DND-41 (cell line): ENCODE measurements at regions not wholly inside any gene's neighbourhood (a gene's known extent, or its start where the extent isn't known, plus 50 kb on each side); places are given as distances from the start of the nearest gene placed in this dataset.

ENCODE experiments used
- ATAC-seq: fragments of 200-7000 bp; cut with Tn5 transposase; 3 replicates; pipeline ENCODE4 v1.9.1; 2021; ENCODE audit warnings: low read depth; ENCODE audit not compliant: insufficient read depth
- DNase-seq: peaks from one replicate; pipeline ENCODE4 v3.0.0-alpha.2; 2020
- H2AFZ ChIP-seq: 2 replicates; pipeline ENCODE4 v1.6.0; 2012; ENCODE audit warnings: low read depth, low read length
- H3K27ac ChIP-seq: 2 replicates; pipeline ENCODE4 v1.5.1; 2012; ENCODE audit warnings: low read length, inconsistent platforms
- H3K27me3 ChIP-seq: fragments of 200-600 bp; sonication (generic); 2 replicates; pipeline ENCODE4 v1.6.0; 2012; ENCODE audit warnings: low read length, mild to moderate bottlenecking, inconsistent platforms; ENCODE audit not compliant: insufficient read depth, poor library complexity
- H3K36me3 ChIP-seq: 2 replicates; pipeline ENCODE4 v1.5.1; 2012; ENCODE audit warnings: low read length, inconsistent platforms; ENCODE audit not compliant: insufficient read depth
- H3K4me1 ChIP-seq: 2 replicates; pipeline ENCODE4 v1.5.1; 2012; ENCODE audit warnings: mild to moderate bottlenecking, low read length; ENCODE audit not compliant: insufficient read depth
- H3K4me2 ChIP-seq: 2 replicates; pipeline ENCODE4 v1.6.0; 2012; ENCODE audit warnings: mild to moderate bottlenecking, moderate library complexity, low read length, inconsistent platforms; ENCODE audit not compliant: insufficient read depth
- H3K4me3 ChIP-seq, 2 experiments: fragments of 200-600 bp in 1 of 2; shearing (Covaris generic) in 1 of 2; 2 replicates each; pipeline ENCODE4 v1.5.1; 2012 to 2016; ENCODE audit warnings: inconsistent platforms in 2 of 2, low read length in 2 of 2, mild to moderate bottlenecking in 2 of 2, low read depth in 1 of 2, moderate library complexity in 1 of 2
- H3K79me2 ChIP-seq: 2 replicates; pipeline ENCODE4 v1.6.0; 2012; ENCODE audit warnings: low read length, inconsistent platforms; ENCODE audit not compliant: insufficient read depth
- H3K9ac ChIP-seq: 2 replicates; pipeline ENCODE4 v1.6.0; 2012; ENCODE audit warnings: low read depth, mild to moderate bottlenecking, inconsistent platforms, low read length, moderate library complexity
- H3K9me3 ChIP-seq: 2 replicates; pipeline ENCODE4 v1.5.1; 2012; ENCODE audit warnings: low read length, moderate library complexity, mild to moderate bottlenecking, inconsistent platforms; ENCODE audit not compliant: insufficient read depth, severe bottlenecking
- H4K20me1 ChIP-seq: 2 replicates; pipeline ENCODE4 v1.6.0; 2012; ENCODE audit warnings: low read length; ENCODE audit not compliant: insufficient read depth
- CTCF ChIP-seq: IDR thresholded peaks from 2 replicates; pipeline ENCODE4 v1.5.1; 2012; ENCODE audit warnings: borderline replicate concordance, low read length, moderate library complexity, mild to moderate bottlenecking; ENCODE audit not compliant: poor library complexity, severe bottlenecking; ENCODE audit errors: extremely low read depth
- EZH2 ChIP-seq: IDR thresholded peaks from 3 replicates; pipeline ENCODE4 v1.6.1; 2012; ENCODE audit warnings: borderline replicate concordance, low read depth, mild to moderate bottlenecking, moderate library complexity, low read length, inconsistent platforms; ENCODE audit not compliant: severe bottlenecking

DNA sequence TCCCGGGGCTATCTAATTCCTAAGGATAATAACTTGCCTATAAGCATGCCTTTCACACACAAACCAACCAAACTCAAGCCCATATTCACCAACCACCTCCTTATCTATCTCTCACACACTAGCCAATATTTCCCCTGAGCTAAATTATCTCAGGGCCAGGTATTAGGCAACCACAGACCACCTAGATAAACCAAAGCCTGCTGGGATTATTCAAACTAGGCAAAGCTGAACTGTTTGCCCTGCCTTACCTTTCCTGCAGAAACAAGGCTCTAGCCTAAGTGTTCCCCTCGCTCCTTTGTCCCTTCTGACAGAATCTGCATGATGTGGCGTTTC, 114.7 kb upstream of the EEA1 start:
- Histone ChIP-seq H3K79me2 (no peaks in the 10 kb centered on the region), H4K20me1 (no peaks in the 10 kb centered on the region), H3K27me3 (no peaks in the 10 kb centered on the region), H3K4me1 (no peaks in the 10 kb centered on the region), H3K36me3 (no peaks in the 10 kb centered on the region), H2AFZ (no peak overlapping the region), H3K9me3 (no peaks in the 10 kb centered on the region), H3K4me3 (no peak overlapping the region), H3K4me2 (no peak overlapping the region), H3K9ac (no peak overlapping the region), H3K27ac (no peak overlapping the region)
- ATAC-seq = no peak
- no peak for TF ChIP-seq EZH2
- no peak for TF ChIP-seq CTCF
- no peak for DNase-seq

DNA sequence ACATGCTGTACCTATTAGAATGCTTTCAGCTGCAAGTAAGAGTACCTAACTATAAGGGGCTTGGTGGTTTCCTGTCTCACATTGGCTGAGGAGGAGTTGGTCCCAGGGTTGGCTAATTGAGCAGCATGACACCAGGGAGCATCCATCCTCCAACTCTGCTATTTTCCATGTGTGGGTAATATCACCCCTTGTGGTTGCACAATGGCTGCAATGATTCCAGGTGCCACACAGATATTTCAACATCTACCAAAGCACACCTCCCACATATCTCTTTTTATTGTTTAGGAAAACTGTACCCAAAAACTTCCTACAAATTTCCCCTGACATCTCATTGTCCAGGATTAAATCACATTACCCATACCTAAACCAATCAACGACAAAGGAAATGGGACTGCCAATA, 118.0 kb upstream of the EEA1 start:
- no peak overlapping the region for H3K9ac ChIP-seq
- H3K36me3 ChIP-seq = no peaks in the 10 kb centered on the region
- no peaks in the 10 kb centered on the region for H3K79me2 ChIP-seq
- H3K27ac ChIP-seq = no peak overlapping the region
- H3K9me3 ChIP-seq = no peaks in the 10 kb centered on the region
- H2AFZ ChIP-seq = no peak overlapping the region
- 0 out of 3 replicates have a peak, but pooled peaks have one; percentile 29 for ATAC-seq
- no peaks in the 10 kb centered on the region for H4K20me1 ChIP-seq
- no peak overlapping the region for H3K4me3 ChIP-seq
- no peak for DNase-seq
- H3K4me1 ChIP-seq = no peaks in the 10 kb centered on the region
- H3K4me2 ChIP-seq = no peak overlapping the region
- no peaks in the 10 kb centered on the region for H3K27me3 ChIP-seq
- TF ChIP-seq CTCF = no peak
- TF ChIP-seq EZH2 = no peak

- Histone ChIP-seq H3K4me2 (no peak overlapping the region), H3K79me2 (no peaks in the 10 kb centered on the region), H4K20me1 (no peaks in the 10 kb centered on the region), H3K27ac (no peak overlapping the region), H2AFZ (no peak overlapping the region), H3K36me3 (no peaks in the 10 kb centered on the region), H3K9me3 (no peaks in the 10 kb centered on the region), H3K27me3 (no peaks in the 10 kb centered on the region), H3K4me3 (no peak overlapping the region), H3K9ac (no peak overlapping the region), H3K4me1 (no peaks in the 10 kb centered on the region)
- ATAC-seq = peak; percentile 75
- TF ChIP-seq EZH2 = no peak
- no peak for DNase-seq
These were observed 119.6 kb upstream of the EEA1 start for GRCh38 chr12:93048656-93049055.

DNA sequence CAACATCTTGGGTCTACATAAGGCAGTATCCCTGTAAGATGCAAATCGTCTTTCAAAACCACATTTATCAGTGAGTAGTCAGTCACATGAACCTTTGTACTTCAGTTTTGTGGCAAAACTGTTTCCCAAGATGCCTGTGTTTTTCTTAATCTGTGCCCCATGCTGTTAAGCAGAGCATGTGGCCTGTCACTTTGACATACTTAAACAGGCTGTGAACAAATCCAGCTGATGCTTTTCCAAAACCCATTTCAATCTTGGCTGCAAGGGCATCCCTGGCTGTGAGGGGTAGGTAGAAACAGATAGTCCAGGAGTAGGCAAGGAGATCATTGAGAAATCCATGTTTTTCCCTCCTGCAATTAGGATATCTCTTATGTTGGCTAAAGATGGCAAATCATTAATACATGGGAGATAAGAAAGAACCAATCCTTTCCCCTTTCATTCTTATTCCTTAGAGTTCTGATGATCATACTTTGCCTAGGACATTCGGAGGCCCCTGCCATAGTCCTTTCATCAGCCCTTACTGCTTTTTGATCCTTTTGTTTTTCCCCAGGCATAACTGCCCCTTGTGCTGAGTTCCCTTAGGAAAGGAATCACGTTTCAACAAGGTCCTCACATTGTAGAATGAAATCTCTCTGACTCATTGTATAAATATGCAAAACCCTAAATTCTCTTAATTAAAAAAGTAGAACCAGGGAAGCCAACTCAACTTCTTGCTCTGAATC, 121.1 kb upstream of the EEA1 start:
- Histone ChIP-seq H3K9me3 (no peaks in the 10 kb centered on the region), H3K36me3 (no peaks in the 10 kb centered on the region), H3K9ac (no peak overlapping the region), H3K4me3 (no peak overlapping the region), H4K20me1 (no peaks in the 10 kb centered on the region), H3K27ac (no peak overlapping the region), H3K79me2 (no peaks in the 10 kb centered on the region), H3K4me2 (no peak overlapping the region), H3K27me3 (no peaks in the 10 kb centered on the region), H2AFZ (no peak overlapping the region), H3K4me1 (no peaks in the 10 kb centered on the region)
- ATAC-seq = peak; percentile 40; the same call in 2 of the 3 replicates
- TF ChIP-seq EZH2 = no peak
- TF ChIP-seq CTCF = no peak
- no peak for DNase-seq
